GM18517 (cell line): ENCODE measurements at regions not wholly inside any gene's neighbourhood (a gene's known extent, or its start where the extent isn't known, plus 50 kb on each side); places are given as distances from the start of the nearest gene placed in this dataset.

Experiments used
- ATAC-seq: cut with Tn5 transposase; IDR thresholded peaks from one replicate; pipeline ENCODE4 v1.9.1; 2021; ENCODE audit warnings: mild to moderate bottlenecking, moderate library complexity; ENCODE audit not compliant: unreplicated experiment

GRCh38 chr6:22222469-22222868, 74.4 kb downstream of the PRL start:
- ATAC-seq: no peak

GRCh38 chr6:22227824-22228610, 68.8 kb downstream of the PRL start:
- no peak for ATAC-seq

GRCh38 chr6:22231050-22231449, 65.8 kb downstream of the PRL start:
- ATAC-seq: no peak

- ATAC-seq: no peak
Observed at GRCh38 chr6:22231616-22232015, 65.2 kb downstream of the PRL start.

DNA sequence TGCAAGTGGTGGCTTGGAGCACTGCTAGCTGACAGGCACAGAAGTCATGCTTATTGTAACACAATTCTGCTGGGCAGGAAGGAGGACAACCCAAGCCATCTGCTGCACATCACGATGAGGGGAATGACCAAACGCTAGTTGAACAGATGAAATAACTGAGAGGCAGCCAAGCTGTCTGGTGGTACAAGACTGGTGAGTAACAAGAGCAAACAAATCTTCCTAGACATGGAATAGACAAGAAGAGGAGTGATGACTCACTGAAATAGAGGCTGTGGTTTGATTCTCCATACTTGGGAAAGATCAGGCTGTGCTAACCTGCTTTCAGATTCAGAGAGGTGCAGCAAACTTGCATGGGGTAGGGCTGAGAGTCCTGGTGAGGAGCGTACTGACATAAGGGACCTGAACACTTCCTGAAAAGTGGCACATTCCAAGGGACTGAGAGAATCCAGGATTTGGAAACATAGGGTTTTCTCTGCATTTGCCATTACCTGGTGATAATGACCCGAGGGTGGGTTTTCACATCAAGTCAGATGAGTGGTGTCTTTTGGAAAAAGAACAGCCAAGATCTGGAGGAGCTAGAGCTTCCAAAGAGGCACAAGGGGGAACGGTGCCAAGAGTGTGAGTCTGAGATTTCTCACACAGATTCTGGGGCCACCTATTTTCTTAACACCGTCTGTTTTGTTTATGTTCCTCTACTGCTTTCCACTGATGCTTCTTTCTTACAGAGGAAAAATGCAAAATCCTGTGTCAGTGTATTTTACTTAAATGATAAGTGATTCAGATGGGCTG, 60.0 kb downstream of the PRL start:
- no peak for ATAC-seq
